Fibroblast of skin of left quadriceps (primary cell): ENCODE measurements at regions not wholly inside any gene's neighbourhood (a gene's known extent, or its start where the extent isn't known, plus 50 kb on each side); places are given as distances from the start of the nearest gene placed in this dataset.

Experiments used
- DNase-seq, 2 experiments: peaks; one replicate each; pipeline ENCODE4 v3.0.0-alpha.2; 2013; ENCODE audit warnings: low read depth in 2 of 2

- DNase-seq = no peak
Observed at GRCh38 chr6:43849844-43850243, 79.8 kb downstream of the VEGFA start.

GRCh38 chr6:43848671-43849391 is 78.8 kb downstream of the VEGFA start:
- DNase-seq = no peak

- no peak for DNase-seq
Observed at GRCh38 chr6:43847741-43848630, 78.0 kb downstream of the VEGFA start.

GRCh38 chr6:43846556-43846955 is 76.5 kb downstream of the VEGFA start:
- no peak for DNase-seq

- DNase-seq = no peak
Observed at GRCh38 chr6:43845646-43846045, 75.6 kb downstream of the VEGFA start.

- DNase-seq = no peak
Observed at GRCh38 chr6:43843669-43844171, 73.7 kb downstream of the VEGFA start.

GRCh38 chr6:43843097-43843645 is 73.2 kb downstream of the VEGFA start:
- no peak for DNase-seq

GRCh38 chr6:43842231-43842794 is 72.3 kb downstream of the VEGFA start:
- DNase-seq = no peak

- no peak for DNase-seq
Observed at GRCh38 chr6:43840490-43841218, 70.6 kb downstream of the VEGFA start.

- no peak for DNase-seq
Observed at GRCh38 chr6:43838276-43839036, 68.4 kb downstream of the VEGFA start.

GRCh38 chr6:43837507-43837906 is 67.5 kb downstream of the VEGFA start:
- DNase-seq = no peak

- no peak for DNase-seq
Observed at GRCh38 chr6:43836507-43837240, 66.7 kb downstream of the VEGFA start.
